ENCODE measurements at regions not wholly inside any gene's neighbourhood (a gene's known extent, or its start where the extent isn't known, plus 50 kb on each side); places are given as distances from the start of the nearest gene placed in this dataset.

GRCh38 chr12:107840186-107840585 is 65.7 kb downstream of the ASCL4 start:
- Histone ChIP-seq H3K4me3 (replicated peaks; ENCODE audit: insufficient read depth, low read length) (no peak overlapping the region), H3K27me3 (ENCODE audit: insufficient read depth, poor library complexity, severe bottlenecking) (peaks cover 55% of the 10 kb centered on the region), H3K27ac (replicated peaks) (no peak overlapping the region)
- TF ChIP-seq GABPA (IDR thresholded peaks at IDR 0.05; ENCODE audit: low read depth) = no peak
- no peak for TF ChIP-seq SPI1 (IDR thresholded peaks at IDR 0.05; ENCODE audit: borderline replicate concordance, low read depth)
- TF ChIP-seq, protein P1, sequence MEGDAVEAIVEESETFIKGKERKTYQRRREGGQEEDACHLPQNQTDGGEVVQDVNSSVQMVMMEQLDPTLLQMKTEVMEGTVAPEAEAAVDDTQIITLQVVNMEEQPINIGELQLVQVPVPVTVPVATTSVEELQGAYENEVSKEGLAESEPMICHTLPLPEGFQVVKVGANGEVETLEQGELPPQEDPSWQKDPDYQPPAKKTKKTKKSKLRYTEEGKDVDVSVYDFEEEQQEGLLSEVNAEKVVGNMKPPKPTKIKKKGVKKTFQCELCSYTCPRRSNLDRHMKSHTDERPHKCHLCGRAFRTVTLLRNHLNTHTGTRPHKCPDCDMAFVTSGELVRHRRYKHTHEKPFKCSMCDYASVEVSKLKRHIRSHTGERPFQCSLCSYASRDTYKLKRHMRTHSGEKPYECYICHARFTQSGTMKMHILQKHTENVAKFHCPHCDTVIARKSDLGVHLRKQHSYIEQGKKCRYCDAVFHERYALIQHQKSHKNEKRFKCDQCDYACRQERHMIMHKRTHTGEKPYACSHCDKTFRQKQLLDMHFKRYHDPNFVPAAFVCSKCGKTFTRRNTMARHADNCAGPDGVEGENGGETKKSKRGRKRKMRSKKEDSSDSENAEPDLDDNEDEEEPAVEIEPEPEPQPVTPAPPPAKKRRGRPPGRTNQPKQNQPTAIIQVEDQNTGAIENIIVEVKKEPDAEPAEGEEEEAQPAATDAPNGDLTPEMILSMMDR (IDR thresholded peaks at IDR 0.05; ENCODE audit: insufficient read depth, low read length) = no peak
- no peak for TF ChIP-seq POLR2AphosphoS5 (IDR thresholded peaks at IDR 0.05; ENCODE audit: low read depth)
- no peak for TF ChIP-seq REST (IDR thresholded peaks at IDR 0.05; ENCODE audit: insufficient replicate concordance, low read depth)
- DNase-seq (ENCODE audit: low read depth in 1 of 2, low spot score in 1 of 2) = no peak

DNA sequence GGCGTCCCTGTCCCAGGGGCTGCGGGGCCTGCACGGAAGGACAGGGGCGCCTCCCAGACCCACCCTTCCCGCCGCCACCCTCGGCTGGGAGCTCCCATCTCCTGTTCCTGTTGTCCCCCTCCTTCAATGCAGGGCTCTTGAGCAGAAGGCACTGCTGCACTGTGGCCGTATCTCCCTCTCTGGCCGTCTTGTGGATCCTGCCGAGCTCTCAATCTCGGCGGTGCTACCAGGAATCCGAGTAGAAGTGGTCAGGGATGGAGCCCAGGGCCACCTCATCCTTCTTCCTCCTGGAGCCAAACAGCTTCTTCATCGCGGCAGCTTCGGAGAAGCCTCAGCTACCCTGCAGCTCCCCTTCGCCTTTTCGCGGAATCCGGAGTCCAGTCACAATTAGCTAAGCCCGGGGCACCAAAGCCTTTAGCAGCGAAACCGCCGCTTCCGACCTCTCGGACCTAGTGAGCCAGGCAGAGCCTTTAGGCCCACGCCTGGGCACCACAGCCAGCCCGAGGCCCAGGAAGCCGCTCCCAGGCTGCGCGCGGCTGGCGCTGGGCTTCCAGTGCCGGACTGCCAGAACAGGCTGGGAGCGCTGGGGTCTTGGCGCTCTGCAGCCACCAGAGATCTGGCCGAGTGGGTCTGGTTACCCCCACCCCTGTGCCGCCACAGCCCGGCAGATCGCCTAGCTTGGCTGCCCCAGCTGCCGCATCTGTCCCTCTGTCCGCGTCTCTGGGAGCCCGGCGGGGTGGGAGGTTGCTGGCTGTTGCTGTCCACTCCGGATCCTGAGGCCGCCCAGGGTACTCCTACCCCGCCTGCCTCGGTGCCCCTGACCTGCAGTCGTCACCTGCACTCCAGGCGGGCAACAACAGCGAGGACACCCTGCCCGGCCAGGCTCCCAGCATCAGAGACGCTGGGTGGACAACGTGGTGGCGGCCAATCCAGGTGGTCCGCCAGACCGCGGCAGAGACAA is 69.1 kb downstream of the ASCL4 start:
- Histone ChIP-seq H3K4me3 (replicated peaks; ENCODE audit: insufficient read depth, low read length) (no peak overlapping the region), H3K27me3 (ENCODE audit: insufficient read depth, poor library complexity, severe bottlenecking) (peaks cover 55% of the 10 kb centered on the region), H3K27ac (replicated peaks) (no peak overlapping the region)
- DNase-seq (ENCODE audit: low read depth in 1 of 2, low spot score in 1 of 2) = no peak
- TF ChIP-seq REST (IDR thresholded peaks at IDR 0.05; ENCODE audit: insufficient replicate concordance, low read depth) = no peak
- TF ChIP-seq SPI1 (IDR thresholded peaks at IDR 0.05; ENCODE audit: borderline replicate concordance, low read depth) = no peak
- TF ChIP-seq GABPA (IDR thresholded peaks at IDR 0.05; ENCODE audit: low read depth) = no peak
- TF ChIP-seq, protein P1 (IDR thresholded peaks at IDR 0.05; ENCODE audit: insufficient read depth, low read length) = no peak
- TF ChIP-seq POLR2AphosphoS5 (IDR thresholded peaks at IDR 0.05; ENCODE audit: low read depth) = no peak

DNA sequence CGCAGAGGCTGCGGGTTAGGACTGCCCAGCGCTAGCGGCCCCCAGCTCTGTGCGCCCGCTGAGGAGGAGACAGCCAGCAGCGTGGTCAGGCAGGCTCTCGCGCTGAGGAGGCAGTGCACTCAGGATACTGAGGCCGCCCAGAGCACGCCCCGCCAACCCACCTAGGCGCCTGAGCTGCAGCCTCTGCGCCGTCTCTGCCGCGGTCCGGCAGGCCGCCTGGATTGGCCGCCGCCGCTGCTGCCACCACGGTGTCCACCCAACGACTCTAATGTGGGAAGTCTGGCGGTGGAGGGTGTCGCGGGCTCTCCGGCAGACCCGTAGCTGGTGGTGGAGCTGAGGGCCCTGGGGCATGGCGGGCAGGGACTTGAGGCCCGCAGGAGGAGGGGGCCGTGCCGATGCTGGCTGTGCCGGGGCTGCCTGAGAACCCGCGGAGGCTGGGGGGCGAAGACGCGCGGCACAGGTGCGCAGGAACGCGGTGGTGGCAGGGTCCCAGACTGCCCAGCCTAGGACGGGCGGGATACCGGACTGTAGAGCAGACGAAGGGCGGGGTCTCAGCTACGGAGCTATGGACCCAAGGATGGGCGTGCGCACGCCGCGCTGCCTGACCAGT is 69.9 kb downstream of the ASCL4 start:
- no peak overlapping the region for H3K27ac ChIP-seq (replicated peaks)

More for the DNA sequence above, 69.9 kb downstream of the ASCL4 start:
- TF ChIP-seq GABPA (IDR thresholded peaks at IDR 0.05; ENCODE audit: low read depth) = no peak
- no peak for TF ChIP-seq POLR2AphosphoS5 (IDR thresholded peaks at IDR 0.05; ENCODE audit: low read depth)
- no peak for TF ChIP-seq REST (IDR thresholded peaks at IDR 0.05; ENCODE audit: insufficient replicate concordance, low read depth)
- TF ChIP-seq SPI1 (IDR thresholded peaks at IDR 0.05; ENCODE audit: borderline replicate concordance, low read depth) = no peak
- TF ChIP-seq, protein P1 (IDR thresholded peaks at IDR 0.05; ENCODE audit: insufficient read depth, low read length) = no peak
- Histone ChIP-seq H3K4me3 (replicated peaks; ENCODE audit: insufficient read depth, low read length) (no peak overlapping the region), H3K27me3 (ENCODE audit: insufficient read depth, poor library complexity, severe bottlenecking) (peaks cover 51% of the 10 kb centered on the region)
- no peak for DNase-seq (ENCODE audit: low read depth in 1 of 2, low spot score in 1 of 2)
